ENCODE measurements at regions not wholly inside any gene's neighbourhood (a gene's known extent, or its start where the extent isn't known, plus 50 kb on each side); places are given as distances from the start of the nearest gene placed in this dataset.

- ChIA-PET CTCF (no interaction called here), POLR2A (ENCODE audit: unreplicated experiment) (no interaction called here)
- no peaks in the 10 kb centered on the region for H3K9me3 ChIP-seq (ENCODE audit: low read length)
- H3K79me2 ChIP-seq (ENCODE audit: low read length), result no peaks in the 10 kb centered on the region
- no peak overlapping the region for H3K4me3 ChIP-seq (ENCODE audit: low read length)
- H3K4me2 ChIP-seq (ENCODE audit: low read length), result peak overlapping the region; percentile 26
- no peaks in the 10 kb centered on the region for H4K20me1 ChIP-seq (ENCODE audit: low read length)
- intact Hi-C loops (cut with micrococcal nuclease), result no loop called here
- H3K27me3 ChIP-seq (ENCODE audit: low read length), result no peaks in the 10 kb centered on the region
- ATAC-seq (no peak), DNase-seq (no peak)
- H3K4me1 ChIP-seq (ENCODE audit: insufficient read depth, low read length), result peaks cover 33% of the 10 kb centered on the region
- H3K36me3 ChIP-seq (ENCODE audit: low read depth, low read length), result no peaks in the 10 kb centered on the region
- TF ChIP-seq EZH2 (IDR thresholded peaks at IDR 0.05; ENCODE audit: low read length, unreplicated experiment) (no peak), CTCF (conservative IDR thresholded peaks at IDR 0.05; ENCODE audit: low read depth, low read length) (no peak), EZH2phosphoT487 (IDR thresholded peaks at IDR 0.05; ENCODE audit: borderline replicate concordance, low read length) (no peak)
- peak overlapping the region; percentile 34; the same call in 1 of the 2 replicates for H3K27ac ChIP-seq (ENCODE audit: low read length)
- H3F3A ChIP-seq (ENCODE audit: low read length, unreplicated experiment), result no peaks in the 10 kb centered on the region
- BruUV-seq (replicated peaks), result no TSS peak
- H2AFZ ChIP-seq (ENCODE audit: low read length), result no peak overlapping the region
- no peak overlapping the region for H3K9ac ChIP-seq (ENCODE audit: low read length)
- H3K9me2 ChIP-seq (replicated peaks; ENCODE audit: low read length), result no peaks in the 10 kb centered on the region
Measured at GRCh38 chr6:91442342-91442741, 855.5 kb upstream of the MAP3K7 start.

- peak overlapping the region; percentile 22; the same call in 1 of the 2 replicates for H3K9ac ChIP-seq (ENCODE audit: low read length)
- H3F3A ChIP-seq (ENCODE audit: low read length, unreplicated experiment), result no peaks in the 10 kb centered on the region
- H4K20me1 ChIP-seq (ENCODE audit: low read length), result no peaks in the 10 kb centered on the region
- ATAC-seq (peak; percentile 83), DNase-seq (peak; percentile 72)
- peak overlapping the region; percentile 16; the same call in 1 of the 2 replicates for H3K4me3 ChIP-seq (ENCODE audit: low read length)
- peak overlapping the region; percentile 67 for H3K27ac ChIP-seq (ENCODE audit: low read length)
- TF ChIP-seq EZH2phosphoT487 (IDR thresholded peaks at IDR 0.05; ENCODE audit: borderline replicate concordance, low read length), result no peak
- no peak for TF ChIP-seq CTCF (conservative IDR thresholded peaks at IDR 0.05; ENCODE audit: low read depth, low read length)
- no peak for TF ChIP-seq EZH2 (IDR thresholded peaks at IDR 0.05; ENCODE audit: low read length, unreplicated experiment)
- H3K4me1 ChIP-seq (ENCODE audit: insufficient read depth, low read length), result peaks cover 47% of the 10 kb centered on the region
- no peaks in the 10 kb centered on the region for H3K9me3 ChIP-seq (ENCODE audit: low read length)
- H3K9me2 ChIP-seq (replicated peaks; ENCODE audit: low read length), result no peaks in the 10 kb centered on the region
- intact Hi-C loops (cut with micrococcal nuclease), result loop anchor here (1.0 to 10.0 kb wide), 4 partner anchors 68 to 266 kb away; no protein-coding TSS in a partner anchor
- no peaks in the 10 kb centered on the region for H3K36me3 ChIP-seq (ENCODE audit: low read depth, low read length)
- H2AFZ ChIP-seq (ENCODE audit: low read length), result no peak overlapping the region
- H3K27me3 ChIP-seq (ENCODE audit: low read length), result no peaks in the 10 kb centered on the region
- ChIA-PET CTCF (no interaction called here), POLR2A (ENCODE audit: unreplicated experiment) (interaction anchor here (0.5 to 0.7 kb wide), 2 partner anchors 37 to 1484 kb away, joined by 5 to 6 read pairs; no protein-coding TSS in a partner anchor)
- H3K79me2 ChIP-seq (ENCODE audit: low read length), result no peaks in the 10 kb centered on the region
- no TSS peak for BruUV-seq (replicated peaks)
- peak overlapping the region; percentile 63 for H3K4me2 ChIP-seq (ENCODE audit: low read length)
Measured at GRCh38 chr6:91438570-91438969, 851.7 kb upstream of the MAP3K7 start.

GRCh38 chr6:91437315-91437729 is 850.5 kb upstream of the MAP3K7 start:
- H3K27ac ChIP-seq (ENCODE audit: low read length), result no peak overlapping the region
- H2AFZ ChIP-seq (ENCODE audit: low read length), result no peak overlapping the region
- CTCF ChIA-PET, result no interaction called here
- DNase-seq (no peak), ATAC-seq (no peak)
- intact Hi-C loops (cut with micrococcal nuclease), result loop anchor here (10.0 kb wide), 1 partner anchor 137 kb away; no protein-coding TSS in a partner anchor
- no peaks in the 10 kb centered on the region for H3K79me2 ChIP-seq (ENCODE audit: low read length)
- H4K20me1 ChIP-seq (ENCODE audit: low read length), result no peaks in the 10 kb centered on the region
- no peaks in the 10 kb centered on the region for H3K36me3 ChIP-seq (ENCODE audit: low read depth, low read length)
- no TSS peak for BruUV-seq (replicated peaks)
- H3K27me3 ChIP-seq (ENCODE audit: low read length), result no peaks in the 10 kb centered on the region
- peaks cover 48% of the 10 kb centered on the region for H3K4me1 ChIP-seq (ENCODE audit: insufficient read depth, low read length)
- TF ChIP-seq EZH2 (IDR thresholded peaks at IDR 0.05; ENCODE audit: low read length, unreplicated experiment) (no peak), EZH2phosphoT487 (IDR thresholded peaks at IDR 0.05; ENCODE audit: borderline replicate concordance, low read length) (no peak), CTCF (conservative IDR thresholded peaks at IDR 0.05; ENCODE audit: low read depth, low read length) (no peak)
- no peak overlapping the region for H3K9ac ChIP-seq (ENCODE audit: low read length)
- no peaks in the 10 kb centered on the region for H3K9me3 ChIP-seq (ENCODE audit: low read length)
- H3K4me3 ChIP-seq (ENCODE audit: low read length), result no peak overlapping the region
- POLR2A ChIA-PET (ENCODE audit: unreplicated experiment), result no interaction called here
- H3K9me2 ChIP-seq (replicated peaks; ENCODE audit: low read length), result no peaks in the 10 kb centered on the region
- no peaks in the 10 kb centered on the region for H3F3A ChIP-seq (ENCODE audit: low read length, unreplicated experiment)
- H3K4me2 ChIP-seq (ENCODE audit: low read length), result 0 out of 2 replicates have a peak overlapping the region, but pooled peaks have one; percentile 63

Data from PC-3 (cell line).